Right forelimb (tissue), 1 donor: ENCODE measurements at regions not wholly inside any gene's neighbourhood (a gene's known extent, or its start where the extent isn't known, plus 50 kb on each side); places are given as distances from the start of the nearest gene placed in this dataset.

Source experiments
- DNase-seq: peaks from one replicate; pipeline ENCODE4 v3.0.0-alpha.2; 2018

- DNase-seq, result no peak
These were observed 123.2 kb upstream of the UBE2E2 start for GRCh38 chr3:23079976-23080375.

GRCh38 chr3:23083701-23084100, 119.4 kb upstream of the UBE2E2 start:
- DNase-seq, result no peak

GRCh38 chr3:23084367-23084766, 118.8 kb upstream of the UBE2E2 start:
- no peak for DNase-seq

- no peak for DNase-seq
These were observed 117.9 kb upstream of the UBE2E2 start for GRCh38 chr3:23085261-23085660.

- no peak for DNase-seq
These were observed 116.8 kb upstream of the UBE2E2 start for GRCh38 chr3:23086331-23086730.

GRCh38 chr3:23086831-23087230, 116.3 kb upstream of the UBE2E2 start:
- DNase-seq, result no peak

GRCh38 chr3:23094412-23094811, 108.7 kb upstream of the UBE2E2 start:
- no peak for DNase-seq

GRCh38 chr3:23094890-23095462, 108.2 kb upstream of the UBE2E2 start:
- DNase-seq, result no peak

GRCh38 chr3:23096041-23096440, 107.1 kb upstream of the UBE2E2 start:
- DNase-seq, result no peak

GRCh38 chr3:23099021-23099420, 104.1 kb upstream of the UBE2E2 start:
- DNase-seq, result no peak

- DNase-seq, result no peak
These were observed 103.5 kb upstream of the UBE2E2 start for GRCh38 chr3:23099677-23100076.

- no peak for DNase-seq
These were observed 103.0 kb upstream of the UBE2E2 start for GRCh38 chr3:23100106-23100505.

GRCh38 chr3:23103764-23104163, 99.4 kb upstream of the UBE2E2 start:
- DNase-seq, result no peak

GRCh38 chr3:23105048-23105447, 98.1 kb upstream of the UBE2E2 start:
- no peak for DNase-seq

GRCh38 chr3:23106666-23107065, 96.5 kb upstream of the UBE2E2 start:
- DNase-seq, result no peak

GRCh38 chr3:23107221-23107620, 95.9 kb upstream of the UBE2E2 start:
- no peak for DNase-seq

GRCh38 chr3:23108451-23109057, 94.6 kb upstream of the UBE2E2 start:
- DNase-seq, result no peak

- no peak for DNase-seq
These were observed 91.8 kb upstream of the UBE2E2 start for GRCh38 chr3:23111286-23111685.

GRCh38 chr3:23111797-23112196, 91.3 kb upstream of the UBE2E2 start:
- no peak for DNase-seq

GRCh38 chr3:23112491-23112890, 90.6 kb upstream of the UBE2E2 start:
- DNase-seq, result no peak

GRCh38 chr3:23113455-23114171, 89.5 kb upstream of the UBE2E2 start:
- DNase-seq, result no peak

GRCh38 chr3:23114432-23114831, 88.7 kb upstream of the UBE2E2 start:
- no peak for DNase-seq

GRCh38 chr3:23115171-23115877, 87.8 kb upstream of the UBE2E2 start:
- DNase-seq, result no peak
